Left lung (tissue), 4 donors: ENCODE measurements at regions not wholly inside any gene's neighbourhood (a gene's known extent, or its start where the extent isn't known, plus 50 kb on each side); places are given as distances from the start of the nearest gene placed in this dataset.

Experiments
- ATAC-seq: fragments of 200-7000 bp; cut with Tn5 transposase; one replicate; pipeline ENCODE4 v1.9.1; 2020; ENCODE audit warnings: moderate library complexity
- DNase-seq, 4 donors: peaks; one replicate each; pipeline ENCODE4 v3.0.0-alpha.2; 2013 to 2020
- H3K27ac ChIP-seq, 2 donors: fragments of 200-600 bp; sonication (generic) in 1 of 2; one replicate each; pipeline versions ENCODE4 v1.5.0 to v1.8.0; 2020 to 2021
- H3K27me3 ChIP-seq, 2 donors: fragments of 200-600 bp; sonication (generic) in 1 of 2; one replicate each; pipeline versions ENCODE4 v1.5.0 to v1.8.0; 2020 to 2021
- H3K36me3 ChIP-seq, 2 donors: fragments of 200-600 bp; sonication (generic) in 1 of 2; one replicate each; pipeline versions ENCODE4 v1.5.0 to v1.8.0; 2020 to 2021
- H3K4me1 ChIP-seq, 2 donors: fragments of 200-600 bp; one replicate each; pipeline ENCODE4 v1.8.0; 2021
- H3K4me3 ChIP-seq, 2 donors: fragments of 200-600 bp; sonication (generic) in 1 of 2; one replicate each; pipeline versions ENCODE4 v1.5.0 to v1.8.0; 2020 to 2021; ENCODE audit warnings: mild to moderate bottlenecking in 1 of 2
- H3K9me3 ChIP-seq, 2 donors: fragments of 200-600 bp; sonication (generic) in 1 of 2; one replicate each; pipeline versions ENCODE4 v1.5.0 to v1.8.0; 2020 to 2021
- CTCF ChIP-seq, 2 donors: fragments of 200-600 bp; sonication (generic) in 1 of 2; IDR thresholded peaks; one replicate each; pipeline versions ENCODE4 v1.5.0 to v1.8.0; 2021; ENCODE audit warnings: antibody characterized with exemption in 2 of 2
- intact Hi-C, 2 donors: fragments of 100-400 bp; cut with DNase I; formaldehyde crosslinking; loops; one replicate each; pipeline versions ENCODE4 v1.11.2 to v1.14.2; 2022
- donor health status: DM: no; HTN: yes; CAD: no.
- donor health status: DM: no; HTN: no; CAD: no.

GRCh38 chr1:38436006-38436405 lies 389.4 kb upstream of the POU3F1 start:
- no peak for TF ChIP-seq CTCF (IDR thresholded peaks at IDR 0.05)
- no peak for DNase-seq
- no peak for ATAC-seq
- Histone ChIP-seq H3K36me3 (no peaks in the 10 kb centered on the region), H3K4me1 (no peaks in the 10 kb centered on the region), H3K27ac (no peak overlapping the region), H3K9me3 (peaks cover 0 to 11% of the 10 kb centered on the region in 2 donors), H3K27me3 (no peaks in the 10 kb centered on the region), H3K4me3 (no peak overlapping the region)
- intact Hi-C loops: no loop called here

- no peak for TF ChIP-seq CTCF (IDR thresholded peaks at IDR 0.05)
- Histone ChIP-seq H3K36me3 (no peaks in the 10 kb centered on the region), H3K4me1 (no peaks in the 10 kb centered on the region), H3K27ac (no peak overlapping the region), H3K9me3 (no peaks in the 10 kb centered on the region), H3K27me3 (no peaks in the 10 kb centered on the region), H3K4me3 (no peak overlapping the region)
- intact Hi-C loops: no loop called here
- no peak for DNase-seq
- no peak for ATAC-seq
Measured at GRCh38 chr1:38433084-38433722, 386.6 kb upstream of the POU3F1 start.

GRCh38 chr1:38431535-38432376 lies 385.2 kb upstream of the POU3F1 start:
- intact Hi-C loops: no loop called here
- H3K27me3 ChIP-seq: no peaks in the 10 kb centered on the region
- no peak for ATAC-seq

GRCh38 chr1:38430949-38431348 lies 384.4 kb upstream of the POU3F1 start:
- Histone ChIP-seq H3K27me3 (no peaks in the 10 kb centered on the region), H3K4me1 (no peaks in the 10 kb centered on the region), H3K27ac (no peak overlapping the region), H3K36me3 (no peaks in the 10 kb centered on the region), H3K9me3 (no peaks in the 10 kb centered on the region), H3K4me3 (no peak overlapping the region)
- intact Hi-C loops: no loop called here
- no peak for ATAC-seq
- no peak for DNase-seq
- TF ChIP-seq CTCF (IDR thresholded peaks at IDR 0.05): no peak

More at GRCh38 chr1:38431535-38432376, 385.2 kb upstream of the POU3F1 start:
- H3K4me3 ChIP-seq: no peak overlapping the region
- no peak for TF ChIP-seq CTCF (IDR thresholded peaks at IDR 0.05)
- no peaks in the 10 kb centered on the region for H3K9me3 ChIP-seq
- no peak for DNase-seq
- H3K36me3 ChIP-seq: no peaks in the 10 kb centered on the region
- H3K27ac ChIP-seq: no peak overlapping the region
- no peaks in the 10 kb centered on the region for H3K4me1 ChIP-seq

- Histone ChIP-seq H3K4me3 (no peak overlapping the region), H3K4me1 (no peaks in the 10 kb centered on the region), H3K27ac (no peak overlapping the region), H3K36me3 (no peaks in the 10 kb centered on the region), H3K27me3 (no peaks in the 10 kb centered on the region), H3K9me3 (no peaks in the 10 kb centered on the region)
- TF ChIP-seq CTCF (IDR thresholded peaks at IDR 0.05): no peak
- ATAC-seq: no peak
- intact Hi-C loops: no loop called here
- no peak for DNase-seq
Measured at GRCh38 chr1:38424677-38425076, 378.1 kb upstream of the POU3F1 start.
